ENCODE measurements at regions not wholly inside any gene's neighbourhood (a gene's known extent, or its start where the extent isn't known, plus 50 kb on each side); places are given as distances from the start of the nearest gene placed in this dataset.

DNA sequence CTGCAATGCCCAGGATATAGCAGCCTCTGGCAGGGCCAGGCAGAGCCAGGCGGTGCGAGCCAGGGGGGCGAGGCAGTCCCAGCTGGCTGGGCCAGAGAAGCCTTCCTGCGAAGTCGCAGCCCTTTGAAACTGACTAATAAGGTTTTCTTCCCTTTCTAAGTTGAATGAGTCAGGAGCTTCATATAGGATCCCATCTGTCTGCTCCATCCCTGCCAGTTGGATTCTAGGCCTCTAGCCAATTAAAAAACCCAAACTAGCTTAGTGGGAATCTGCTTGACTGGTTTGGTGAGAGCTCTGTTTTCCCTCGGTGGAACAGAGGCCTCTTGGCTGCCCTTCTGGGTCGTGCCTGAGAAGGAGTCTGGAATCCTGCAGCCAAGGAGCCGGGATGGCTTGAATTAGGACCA, 70.1 kb upstream of the RAPGEF1 start:
- no peak for DNase-seq

GRCh38 chr9:131808291-131808690, 68.4 kb upstream of the RAPGEF1 start:
- DNase-seq, result no peak

- no peak for DNase-seq
Measured at GRCh38 chr9:131807144-131807983, 67.5 kb upstream of the RAPGEF1 start.

- no peak for DNase-seq
Measured at GRCh38 chr9:131805803-131806202, 65.9 kb upstream of the RAPGEF1 start.

- no peak for DNase-seq
Measured at GRCh38 chr9:131804826-131805225, 65.0 kb upstream of the RAPGEF1 start.

- DNase-seq, result no peak
Measured at GRCh38 chr9:131803758-131804411, 64.0 kb upstream of the RAPGEF1 start.

GRCh38 chr9:131801810-131802209, 61.9 kb upstream of the RAPGEF1 start:
- no peak for DNase-seq

DNA sequence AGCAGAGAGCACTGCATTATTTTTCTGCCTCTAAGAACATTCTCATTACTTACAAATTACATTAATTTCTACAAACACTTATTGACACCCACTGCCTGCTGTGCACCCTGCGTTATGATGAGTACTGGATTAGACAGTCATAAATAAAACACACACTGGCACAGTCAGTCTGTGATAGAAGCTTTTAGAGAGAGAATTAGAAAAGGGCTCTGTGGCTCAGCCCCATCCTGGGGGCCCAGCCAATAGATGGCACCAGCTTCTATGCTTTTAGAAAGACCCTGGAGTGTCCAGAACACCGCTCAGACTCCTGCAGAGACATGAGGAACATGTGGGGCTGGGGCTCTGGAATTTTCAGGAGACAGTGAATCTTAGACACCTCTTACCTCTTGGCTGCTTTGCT, 61.0 kb upstream of the RAPGEF1 start:
- no peak for DNase-seq

DNA sequence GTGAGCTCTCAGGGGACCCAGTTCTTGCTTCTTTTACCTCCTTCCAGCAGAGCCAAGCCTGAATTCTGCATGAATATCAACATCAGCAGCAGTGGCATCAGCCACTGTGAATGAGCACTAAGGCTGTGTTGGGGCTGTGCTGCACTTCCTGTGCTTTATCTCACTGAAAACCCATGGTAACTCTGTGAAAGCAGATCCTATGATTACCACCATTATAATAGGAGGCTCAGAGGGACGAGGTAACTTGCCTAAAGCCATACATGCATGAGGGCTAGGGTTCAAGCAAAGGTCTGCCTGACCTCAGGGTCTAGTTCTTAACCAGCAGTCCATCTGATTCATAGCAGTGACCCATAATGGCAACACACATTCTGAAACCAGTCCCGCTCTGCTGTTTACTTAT, 60.5 kb upstream of the RAPGEF1 start:
- no peak for DNase-seq

- DNase-seq, result peak; percentile 3 to 41
Measured at GRCh38 chr9:131799177-131799823, 59.4 kb upstream of the RAPGEF1 start.

GRCh38 chr9:131798246-131798645, 58.4 kb upstream of the RAPGEF1 start:
- no peak for DNase-seq

DNA sequence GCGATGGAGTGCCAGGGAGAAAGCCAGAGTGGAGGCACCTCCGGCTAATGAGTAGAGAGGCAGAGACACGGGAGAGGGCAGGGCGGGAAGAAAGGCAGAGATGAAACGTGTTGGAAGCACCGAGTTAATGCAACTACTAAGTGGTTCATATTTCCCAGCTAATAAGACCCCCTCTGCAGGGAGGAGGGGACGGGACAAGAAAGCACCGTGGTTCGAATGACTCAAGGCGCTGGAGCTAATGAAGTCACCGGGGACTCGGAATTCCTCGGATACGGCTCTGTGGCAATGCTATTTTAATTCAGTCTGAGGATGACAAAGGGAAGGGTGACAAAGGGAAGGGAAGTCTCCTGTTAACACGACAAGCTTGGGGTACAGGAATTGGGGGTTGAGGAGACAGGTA, 54.5 kb upstream of the RAPGEF1 start:
- no peak for DNase-seq

DNA sequence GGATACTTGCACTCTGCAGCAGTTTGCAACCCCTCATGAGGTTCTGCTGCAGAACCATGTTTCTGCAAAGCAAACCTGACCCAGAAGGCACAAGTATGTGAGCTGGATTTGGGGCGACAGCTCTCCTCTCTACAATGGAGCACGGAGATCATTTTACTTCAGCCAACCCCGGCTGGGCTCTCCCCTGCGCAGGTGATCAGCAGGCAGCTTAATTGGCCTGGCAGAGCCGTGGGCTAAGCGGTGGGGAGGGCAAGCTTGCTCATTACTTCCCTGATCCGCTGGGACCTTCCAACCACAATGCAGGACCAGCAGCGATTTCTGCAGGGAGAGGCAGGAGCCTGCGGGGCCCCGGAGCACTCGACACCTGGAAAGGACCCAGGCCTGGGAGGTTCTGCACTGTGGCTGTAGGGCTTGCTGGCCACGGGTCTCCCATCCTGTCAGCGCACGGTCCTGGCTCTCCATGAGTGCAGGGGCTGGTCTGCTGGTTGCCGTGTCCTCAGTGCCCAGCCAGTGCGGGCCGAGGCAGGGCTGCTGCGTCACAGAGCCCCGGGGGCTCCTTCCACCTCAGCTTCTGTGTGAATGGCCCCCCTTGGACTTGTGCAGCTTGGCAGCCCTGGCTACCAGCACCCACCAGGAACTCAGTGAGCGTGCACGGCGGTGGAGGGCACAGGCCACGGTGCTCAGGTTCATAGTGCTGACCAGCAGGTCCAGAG, 51.8 kb upstream of the RAPGEF1 start:
- no peak for DNase-seq
